ENCODE measurements at regions not wholly inside any gene's neighbourhood (a gene's known extent, or its start where the extent isn't known, plus 50 kb on each side); places are given as distances from the start of the nearest gene placed in this dataset.

- TF ChIP-seq, protein P1, sequence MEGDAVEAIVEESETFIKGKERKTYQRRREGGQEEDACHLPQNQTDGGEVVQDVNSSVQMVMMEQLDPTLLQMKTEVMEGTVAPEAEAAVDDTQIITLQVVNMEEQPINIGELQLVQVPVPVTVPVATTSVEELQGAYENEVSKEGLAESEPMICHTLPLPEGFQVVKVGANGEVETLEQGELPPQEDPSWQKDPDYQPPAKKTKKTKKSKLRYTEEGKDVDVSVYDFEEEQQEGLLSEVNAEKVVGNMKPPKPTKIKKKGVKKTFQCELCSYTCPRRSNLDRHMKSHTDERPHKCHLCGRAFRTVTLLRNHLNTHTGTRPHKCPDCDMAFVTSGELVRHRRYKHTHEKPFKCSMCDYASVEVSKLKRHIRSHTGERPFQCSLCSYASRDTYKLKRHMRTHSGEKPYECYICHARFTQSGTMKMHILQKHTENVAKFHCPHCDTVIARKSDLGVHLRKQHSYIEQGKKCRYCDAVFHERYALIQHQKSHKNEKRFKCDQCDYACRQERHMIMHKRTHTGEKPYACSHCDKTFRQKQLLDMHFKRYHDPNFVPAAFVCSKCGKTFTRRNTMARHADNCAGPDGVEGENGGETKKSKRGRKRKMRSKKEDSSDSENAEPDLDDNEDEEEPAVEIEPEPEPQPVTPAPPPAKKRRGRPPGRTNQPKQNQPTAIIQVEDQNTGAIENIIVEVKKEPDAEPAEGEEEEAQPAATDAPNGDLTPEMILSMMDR (IDR thresholded peaks at IDR 0.05) = no peak
- no peak for TF ChIP-seq POLR2A (IDR thresholded peaks at IDR 0.05)
- no peak for TF ChIP-seq POLR2AphosphoS5 (IDR thresholded peaks at IDR 0.05)
- no peak for TF ChIP-seq EP300 (IDR thresholded peaks at IDR 0.05)
These were observed 87.1 kb upstream of the PLSCR5 start for GRCh38 chr3:146692254-146692653.

All from suprapubic skin (tissue), 4 donors.